NOMO-1 treated with DMSO at 0.1 percent for 48 hours (cell line): ENCODE measurements at regions not wholly inside any gene's neighbourhood (a gene's known extent, or its start where the extent isn't known, plus 50 kb on each side); places are given as distances from the start of the nearest gene placed in this dataset.
"Not testable (repeated sequence)": the region's sequence is repeated elsewhere in the genome, so short reads cannot be mapped to it uniquely, and the experiment has no call there.

Experiments
- DNase-seq: peaks from one replicate; lab custom pipeline; 2025; ENCODE audit not compliant: unreplicated experiment; lab: John Stamatoyannopoulos, UW

DNA sequence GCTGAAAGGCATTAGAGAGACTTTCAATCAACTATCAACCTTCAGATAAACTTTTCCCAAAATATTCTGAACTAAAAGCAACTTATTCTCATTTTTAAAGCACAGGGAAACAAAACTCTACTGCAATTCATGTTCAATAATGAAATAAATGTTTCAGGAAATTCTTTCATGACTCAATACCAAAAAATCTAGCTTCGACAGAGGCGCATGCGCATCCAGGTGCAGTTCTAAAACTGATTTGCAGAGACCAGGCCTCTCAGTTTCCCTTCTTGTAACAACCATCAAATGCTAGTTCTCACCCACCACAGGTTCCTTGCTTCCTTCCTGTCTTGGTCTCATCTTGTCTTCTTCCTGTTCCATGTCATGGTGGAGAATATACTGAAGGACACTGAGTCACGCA is 55.3 kb upstream of the NRBF2 start:
- no peak for DNase-seq

DNA sequence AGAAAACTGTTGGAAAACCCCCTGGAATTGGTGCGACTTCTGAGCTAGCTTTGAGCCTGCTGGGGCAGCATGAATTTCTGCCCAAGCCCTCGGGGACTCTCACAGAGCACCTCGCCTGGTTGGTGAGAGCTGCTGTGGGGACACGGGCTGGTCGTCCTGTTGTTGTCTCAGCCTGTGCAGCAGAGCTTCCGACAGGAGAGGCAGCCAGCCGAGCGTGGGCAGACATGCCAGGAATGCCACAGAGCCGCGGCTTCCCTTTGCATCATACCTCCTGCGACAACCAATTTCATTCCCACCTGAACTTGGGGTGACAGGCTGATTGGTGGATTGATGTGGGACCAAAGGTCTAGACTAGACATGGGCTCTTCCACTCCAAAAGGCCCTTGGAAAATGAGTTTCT is 60.2 kb upstream of the NRBF2 start:
- DNase-seq: no peak

DNA sequence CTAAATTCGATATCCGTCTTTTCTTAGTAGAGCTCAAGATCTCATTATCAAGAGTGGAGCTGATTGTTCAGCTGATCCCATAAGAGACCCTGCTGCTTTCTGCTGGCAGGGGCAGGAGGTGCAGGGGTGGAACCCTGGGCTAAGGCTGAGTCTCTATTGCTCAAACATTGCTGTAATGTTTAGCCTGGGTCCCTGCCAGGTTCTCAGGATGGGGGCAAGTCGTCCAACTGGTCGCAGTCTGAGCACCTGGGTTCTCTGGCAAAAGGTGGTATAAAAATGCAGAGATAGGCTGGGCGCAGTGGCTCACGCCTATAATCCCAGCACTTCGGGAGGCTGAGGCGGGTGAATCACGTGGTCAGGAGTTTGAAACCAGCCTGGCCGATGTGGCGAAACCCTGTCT is 62.0 kb upstream of the NRBF2 start:
- no peak for DNase-seq

DNA sequence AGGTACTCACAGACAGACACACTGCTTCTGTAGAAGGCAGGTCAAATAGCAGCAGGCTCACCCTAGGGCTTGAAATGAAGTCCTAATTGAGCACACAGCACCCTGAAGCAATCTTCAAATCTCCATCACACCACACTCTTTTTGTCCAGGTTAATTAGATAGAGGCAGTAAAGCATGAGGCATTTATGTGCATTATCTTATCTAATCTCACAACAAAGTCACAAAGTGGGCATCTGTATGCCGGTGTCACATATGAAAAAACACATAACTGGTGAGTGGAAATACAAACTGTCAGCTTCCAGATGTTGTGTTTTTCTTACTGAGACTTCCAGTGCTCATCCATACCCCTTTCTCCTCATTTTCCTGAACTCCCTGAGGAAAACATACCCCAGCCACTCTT is 63.8 kb upstream of the NRBF2 start:
- no peak for DNase-seq

DNA sequence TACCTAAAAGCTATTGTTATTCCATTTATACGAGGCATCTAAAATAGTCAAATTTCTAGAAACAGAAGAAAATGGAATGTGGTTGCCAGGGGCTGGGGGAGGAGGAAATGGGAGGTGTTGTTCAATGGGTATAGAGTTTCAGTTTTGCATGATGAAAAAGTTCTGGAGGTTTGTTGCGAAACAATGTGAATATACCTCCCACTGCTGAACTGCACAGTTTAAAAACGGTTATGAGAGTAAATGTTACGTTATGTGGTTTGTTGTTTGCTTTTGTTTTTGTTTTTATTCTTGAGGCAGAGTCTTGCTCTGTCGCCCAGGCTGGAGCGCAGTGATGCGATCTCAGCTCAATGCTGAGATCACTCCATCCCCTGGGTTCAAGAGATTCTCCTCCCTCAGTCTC is 64.9 kb upstream of the NRBF2 start:
- peak; percentile 76 for DNase-seq

DNA sequence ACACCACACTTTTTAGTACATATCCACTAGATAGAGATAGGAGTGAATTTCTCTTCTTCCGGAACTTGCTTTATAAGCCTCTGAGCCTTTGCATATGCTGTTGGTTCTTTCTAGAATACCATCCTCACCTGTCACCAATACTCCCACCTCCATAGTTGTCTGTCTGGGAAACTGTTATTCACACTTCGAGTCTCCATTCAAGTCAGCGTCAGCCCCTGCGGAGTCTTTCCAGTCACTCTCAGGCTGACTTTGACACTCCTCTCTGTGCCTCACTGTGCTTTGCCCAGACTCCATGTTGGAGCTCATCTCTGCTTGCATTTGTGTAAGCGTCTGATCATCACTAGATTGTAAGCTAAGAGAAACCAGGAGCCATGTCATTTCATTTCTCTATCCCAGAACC is 66.5 kb upstream of the NRBF2 start:
- no peak for DNase-seq

DNA sequence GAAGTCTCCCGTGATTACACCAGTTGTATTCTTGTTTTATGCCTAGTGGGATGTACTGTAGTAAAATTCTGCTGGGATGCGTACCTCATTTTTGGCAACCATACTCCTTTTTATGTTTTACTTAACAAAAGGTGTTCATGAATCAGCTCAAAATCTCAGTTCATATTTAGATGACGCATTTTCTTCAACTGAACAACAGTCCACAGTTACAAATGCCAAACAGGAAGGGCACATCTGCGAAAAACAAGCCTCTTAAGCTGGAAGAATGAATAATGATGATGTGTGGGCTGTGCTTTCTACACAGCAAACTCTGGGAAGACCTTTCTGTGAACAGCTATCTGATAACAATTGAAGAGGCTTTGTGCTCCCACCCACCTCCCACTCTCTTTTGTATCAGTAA is 68.4 kb upstream of the NRBF2 start:
- DNase-seq: no peak

DNA sequence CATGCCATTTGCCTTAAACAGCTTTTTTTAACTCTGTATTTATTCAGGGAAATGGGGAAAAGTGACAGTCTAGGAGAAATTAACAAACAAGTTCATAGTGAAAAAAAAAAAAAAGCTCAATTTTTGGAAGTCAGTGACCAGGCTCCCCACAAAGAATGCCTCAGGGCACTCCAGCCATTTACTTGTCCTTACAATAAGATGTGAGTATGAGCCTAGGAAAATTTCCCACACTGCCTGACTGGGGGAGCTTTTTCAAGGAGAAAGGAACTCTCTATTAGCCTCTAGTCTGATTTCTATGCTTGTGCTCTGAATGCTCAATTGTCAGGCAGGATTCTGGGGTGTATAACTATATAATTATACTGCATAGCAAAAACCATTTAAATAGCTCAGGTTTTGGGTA is 74.9 kb upstream of the NRBF2 start:
- no peak for DNase-seq

DNA sequence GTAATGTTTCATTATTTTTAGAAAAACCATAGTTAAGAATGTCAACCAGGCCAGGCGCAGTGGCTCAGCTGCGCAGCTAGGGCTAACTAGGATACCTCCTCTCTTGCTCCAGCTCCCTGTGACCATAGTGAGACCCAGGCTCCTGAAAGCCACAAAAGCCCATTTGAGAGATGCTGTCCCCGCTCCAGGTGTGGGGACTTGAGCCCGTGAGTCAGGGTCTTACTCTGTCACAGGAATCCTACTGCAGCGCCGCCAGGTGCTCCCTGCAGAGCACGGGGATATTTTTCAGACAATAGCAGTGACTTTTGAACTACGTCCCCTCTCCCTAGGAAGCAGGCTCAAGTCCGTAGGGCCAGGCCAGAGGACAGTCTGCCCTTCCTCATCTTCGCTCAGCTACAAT is 75.6 kb upstream of the NRBF2 start:
- DNase-seq: no peak

DNA sequence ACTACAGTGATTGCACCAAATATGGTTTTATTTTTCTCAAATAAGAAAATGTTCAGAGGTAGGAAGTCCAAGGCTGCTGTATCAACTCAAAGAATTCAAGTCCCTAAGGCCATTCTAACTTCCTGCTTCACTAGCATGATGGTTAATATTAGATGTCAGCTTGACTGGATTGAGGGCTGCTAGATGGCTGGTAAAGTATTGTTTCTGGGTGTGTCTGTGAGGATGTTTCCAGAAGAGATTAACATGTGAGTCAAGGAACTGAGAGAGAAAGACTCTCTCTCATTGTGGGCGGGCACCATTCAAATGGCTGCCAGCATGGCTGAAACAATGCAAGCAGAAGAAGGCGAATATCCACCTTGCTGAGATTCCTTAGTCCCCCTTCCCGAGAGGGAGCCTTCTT is 77.4 kb upstream of the NRBF2 start:
- no peak for DNase-seq

DNA sequence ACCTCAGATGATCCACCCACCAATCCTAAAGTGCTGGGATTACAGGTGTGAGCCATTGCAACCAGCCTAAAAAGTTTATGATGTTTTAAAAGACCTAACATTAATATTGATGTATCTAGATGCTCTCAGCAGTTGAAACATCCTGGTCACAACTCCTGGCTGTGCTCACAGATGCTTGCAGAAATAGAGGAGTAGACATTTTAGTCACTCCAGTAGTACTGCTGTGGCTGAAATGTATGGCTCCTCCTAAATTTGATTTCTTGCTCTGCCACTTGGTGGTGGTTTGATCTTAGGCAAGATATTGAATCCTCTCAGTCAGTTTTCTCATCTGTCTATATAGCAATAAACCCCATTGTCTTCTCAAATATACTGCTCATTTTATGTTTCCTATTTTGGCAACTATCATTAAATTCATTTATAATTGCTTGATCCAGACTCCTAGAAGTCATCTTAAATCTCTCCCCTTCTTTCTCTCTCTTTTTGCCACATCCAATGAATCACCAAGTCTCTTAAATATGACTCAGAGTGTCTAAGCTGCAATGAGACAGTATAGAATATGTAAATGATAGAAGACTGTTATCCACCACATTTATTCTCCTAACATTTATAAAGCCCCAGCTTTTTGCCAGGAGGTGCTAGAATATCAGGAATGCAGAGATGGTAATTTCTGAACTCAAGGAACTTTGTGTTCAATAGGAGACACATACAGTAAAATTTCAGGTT is 78.1 kb upstream of the NRBF2 start:
- no peak for DNase-seq

DNA sequence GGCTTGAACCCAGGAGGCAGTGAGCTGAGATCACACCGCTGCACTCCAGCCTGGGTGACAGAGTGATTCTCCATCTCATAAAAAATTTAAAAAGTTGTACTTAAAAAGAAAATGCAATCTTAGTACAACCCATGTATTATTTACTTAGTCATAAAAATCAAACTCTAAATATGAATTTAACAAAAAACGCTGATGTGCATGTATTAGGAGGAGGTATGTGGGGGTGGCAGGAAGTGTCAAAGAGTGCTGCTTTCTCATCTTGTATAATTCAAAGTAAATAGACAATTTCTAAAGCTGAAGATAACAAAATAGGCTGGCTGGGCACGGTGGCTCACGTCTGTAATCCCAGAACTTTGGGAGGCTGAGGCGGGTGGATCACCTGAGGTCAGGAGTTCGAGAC is 81.0 kb upstream of the NRBF2 start:
- no peak for DNase-seq

DNA sequence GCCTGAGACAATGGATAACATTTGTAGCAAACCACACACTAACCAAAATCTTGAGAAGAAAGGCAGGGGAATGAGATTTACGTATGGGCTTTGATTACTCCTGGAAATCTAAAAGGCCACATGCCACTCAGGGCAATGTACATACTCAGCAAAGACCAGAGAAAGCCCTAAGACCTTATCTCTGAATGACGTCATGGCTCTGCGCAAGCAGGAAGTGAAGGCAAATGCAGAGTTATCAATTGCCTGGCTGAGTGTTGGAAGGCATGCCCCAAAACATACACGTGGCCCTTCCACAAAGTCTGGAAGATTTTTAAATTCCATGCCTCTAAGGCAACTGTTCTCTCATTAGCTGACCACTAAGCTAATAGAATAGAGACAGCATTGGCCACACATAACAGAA is 90.9 kb upstream of the NRBF2 start:
- DNase-seq: no peak

DNA sequence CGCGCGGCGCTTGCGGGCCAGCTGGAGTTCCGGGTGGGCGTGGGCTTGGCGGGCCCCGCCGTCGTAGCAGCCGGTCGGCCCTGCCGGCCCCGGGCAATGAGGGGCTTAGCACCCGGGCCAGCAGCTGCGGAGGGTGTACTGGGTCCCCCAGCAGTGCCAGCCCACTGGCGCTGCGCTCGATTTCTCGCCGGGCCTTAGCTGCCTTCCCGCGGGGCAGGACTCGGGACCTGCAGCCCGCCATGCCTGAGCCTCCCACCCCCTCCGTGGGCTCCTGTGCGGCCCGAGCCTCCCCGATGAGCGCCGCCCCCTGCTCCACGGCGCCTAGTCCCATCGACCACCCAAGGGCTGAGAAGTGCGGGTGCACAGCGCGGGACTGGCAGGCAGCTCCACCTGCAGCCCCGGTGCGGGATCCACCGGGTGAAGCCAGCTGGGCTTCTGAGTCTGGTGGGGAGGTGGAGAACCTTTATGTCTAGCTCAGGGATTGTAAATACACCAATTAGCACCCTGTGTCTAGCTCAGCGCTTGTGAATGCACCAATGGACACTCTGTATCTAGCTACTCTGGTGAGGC is 99.4 kb upstream of the NRBF2 start:
- DNase-seq: not testable (repeated sequence)

DNA sequence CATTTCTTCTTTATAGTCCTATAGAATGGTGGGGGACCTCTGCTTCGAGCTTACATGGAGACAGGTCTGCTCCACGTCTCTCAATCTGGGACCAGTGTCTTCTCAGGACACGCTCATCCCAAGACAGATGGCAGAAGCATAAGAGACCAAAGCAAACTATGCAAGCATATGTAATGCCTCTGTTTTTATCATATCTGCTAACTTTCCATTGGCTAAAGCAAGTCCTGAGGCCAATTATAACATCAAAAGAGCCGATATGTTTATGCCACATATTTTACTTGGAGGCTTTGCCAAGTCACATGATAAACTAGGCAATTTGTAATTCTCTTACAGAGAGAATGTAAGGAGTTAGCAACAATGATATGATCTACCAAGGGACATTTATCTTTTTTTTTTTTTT is 102.6 kb upstream of the NRBF2 start:
- no peak for DNase-seq

DNA sequence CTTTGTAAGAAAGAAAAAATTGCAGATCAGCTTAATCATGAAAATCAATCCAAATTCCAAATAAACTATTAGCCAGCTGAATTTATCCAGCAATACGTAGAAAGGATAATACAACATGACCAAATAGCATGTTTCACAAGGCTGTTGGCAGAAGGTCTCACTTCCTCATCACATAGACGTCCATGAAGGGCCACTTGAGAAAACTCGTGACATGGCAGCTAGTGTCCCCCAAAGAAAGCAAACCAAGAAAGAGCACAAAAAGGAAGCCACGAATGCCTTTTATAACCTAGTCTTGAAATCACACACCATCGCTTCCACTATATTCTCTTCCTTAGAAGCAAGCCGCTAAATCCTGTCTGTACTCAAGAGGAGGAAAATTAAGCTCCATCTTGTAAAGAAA is 105.6 kb upstream of the NRBF2 start:
- peak; percentile 72 for DNase-seq

DNA sequence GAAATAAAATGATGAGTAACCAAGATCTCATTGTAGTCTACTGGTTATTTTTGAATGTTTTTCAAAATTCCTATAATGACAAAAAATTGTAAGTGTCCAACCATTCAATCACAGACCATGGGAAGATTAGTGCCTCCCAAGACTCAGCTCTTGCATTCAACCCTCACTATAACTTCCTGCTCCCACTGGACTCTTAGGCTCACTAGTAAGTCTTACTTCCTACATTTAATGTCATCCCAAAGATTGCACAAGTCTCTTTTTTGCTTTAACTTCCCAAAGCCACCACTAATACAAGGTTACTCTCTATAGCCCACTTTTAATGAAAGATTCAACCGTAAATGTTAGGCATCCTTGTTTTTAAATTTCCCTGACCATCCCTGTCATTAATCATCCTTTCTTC is 111.9 kb upstream of the NRBF2 start:
- peak; percentile 2 for DNase-seq

DNA sequence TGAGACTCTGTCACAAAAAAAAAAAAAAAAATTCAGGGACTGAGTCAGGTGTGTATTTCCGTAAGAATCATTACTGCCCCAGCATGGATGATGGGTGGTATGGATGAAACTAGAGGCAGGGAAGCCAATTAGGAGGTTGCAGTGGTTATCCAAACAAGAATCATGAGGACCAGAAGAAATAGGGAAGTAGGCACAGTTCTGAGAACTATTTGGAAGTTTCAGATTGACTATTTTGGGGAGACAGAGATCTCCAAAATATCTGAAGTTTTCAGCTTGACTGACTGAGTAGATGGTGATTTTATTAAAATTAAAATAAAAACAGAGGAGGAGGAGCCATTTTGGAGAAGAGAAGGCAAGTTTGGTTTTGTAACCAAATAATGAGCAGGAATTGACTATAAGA is 119.4 kb upstream of the NRBF2 start:
- no peak for DNase-seq

DNA sequence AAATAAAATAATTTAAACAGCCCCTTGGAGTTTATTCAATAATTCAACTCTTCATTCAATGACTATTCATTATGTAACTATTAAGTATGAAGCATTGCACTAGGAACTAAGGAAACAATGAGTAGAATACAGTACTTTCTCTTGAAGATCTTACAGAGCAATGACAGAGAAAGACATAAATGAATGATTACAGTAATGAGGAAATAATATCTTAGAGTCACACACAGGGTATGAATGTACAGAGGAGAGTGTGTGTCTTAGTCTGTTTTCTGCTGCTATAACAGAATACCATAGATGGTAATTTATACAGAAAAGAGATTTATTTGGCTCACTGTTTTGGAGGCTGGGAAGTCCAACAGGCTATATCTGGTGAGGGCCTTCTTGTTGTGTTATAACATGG is 120.5 kb upstream of the NRBF2 start:
- DNase-seq: no peak

DNA sequence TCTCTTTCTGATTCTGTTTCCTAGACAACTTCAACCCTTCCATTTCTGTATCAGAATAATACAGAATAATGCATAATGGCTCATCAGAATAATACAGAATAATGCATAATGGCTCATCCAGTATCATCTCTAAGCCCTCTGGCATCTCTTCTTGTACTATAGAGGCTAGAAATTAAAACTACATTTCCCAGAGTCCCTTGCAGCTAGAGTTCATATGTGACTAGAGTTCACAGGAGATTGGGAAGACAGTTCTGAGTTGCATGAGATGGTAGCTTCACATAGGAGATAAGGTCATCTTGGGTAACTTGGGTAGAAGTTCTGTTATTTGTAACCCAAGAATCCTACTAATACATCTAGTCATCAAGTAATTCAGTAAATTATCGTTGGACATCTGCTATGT is 122.9 kb upstream of the NRBF2 start:
- no peak for DNase-seq

DNA sequence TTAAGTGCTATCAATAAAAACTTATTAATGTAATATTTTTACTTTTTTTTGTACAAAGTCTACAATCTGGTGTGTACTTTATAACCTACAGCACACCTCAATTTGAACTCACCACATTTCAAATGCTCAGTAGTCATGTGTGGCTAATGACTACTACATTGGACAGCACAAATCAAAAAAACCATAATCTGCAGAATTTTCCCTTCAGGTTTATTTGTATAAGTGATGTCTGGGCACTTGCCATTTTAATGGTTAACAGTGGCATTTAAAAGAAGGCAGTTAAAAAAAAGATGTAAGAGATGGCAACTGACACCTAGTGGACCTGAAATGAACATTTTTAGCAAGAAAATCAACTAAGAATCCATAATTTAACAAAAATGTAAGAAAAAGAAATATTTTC is 124.6 kb upstream of the NRBF2 start:
- DNase-seq: no peak

DNA sequence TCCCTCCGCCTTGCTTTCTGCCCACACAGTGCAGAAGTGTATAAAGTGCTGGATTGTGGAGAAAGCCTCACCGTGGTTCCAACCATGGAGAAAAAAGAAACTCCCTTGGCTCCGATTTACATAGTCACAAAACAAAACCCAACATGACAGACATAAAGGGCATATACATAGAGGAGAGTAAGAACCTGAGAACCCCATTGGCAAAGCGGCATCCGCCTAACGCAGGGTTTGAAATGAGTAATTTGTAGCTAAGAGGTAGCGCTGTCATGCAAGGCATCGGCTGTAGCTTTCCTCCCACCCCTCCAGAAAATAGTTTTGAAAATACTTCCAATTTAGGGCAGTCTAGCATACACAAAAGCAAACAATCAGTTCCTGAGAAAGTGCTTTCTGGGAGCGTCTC is 126.0 kb upstream of the NRBF2 start:
- no peak for DNase-seq

DNA sequence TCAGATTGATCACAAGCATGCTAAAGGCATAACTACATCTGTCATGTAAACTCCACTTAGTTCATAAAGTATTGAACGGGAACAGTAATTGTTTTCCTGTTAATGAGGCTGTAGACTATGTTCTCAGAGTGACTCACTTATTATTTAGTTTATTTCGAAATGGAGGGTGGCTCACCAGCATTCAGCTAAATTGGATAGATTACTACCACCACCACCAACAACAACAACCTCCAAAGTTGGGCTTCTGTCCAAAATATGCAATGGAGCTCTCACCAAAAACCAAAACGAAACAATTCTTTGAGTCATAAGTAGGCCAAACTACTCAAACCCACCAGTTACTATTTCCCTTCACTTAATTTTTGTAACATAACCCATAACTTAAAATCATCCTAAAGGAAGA is 127.9 kb upstream of the NRBF2 start:
- no peak for DNase-seq
